ENCODE measurements at regions not wholly inside any gene's neighbourhood (a gene's known extent, or its start where the extent isn't known, plus 50 kb on each side); places are given as distances from the start of the nearest gene placed in this dataset.

DNA sequence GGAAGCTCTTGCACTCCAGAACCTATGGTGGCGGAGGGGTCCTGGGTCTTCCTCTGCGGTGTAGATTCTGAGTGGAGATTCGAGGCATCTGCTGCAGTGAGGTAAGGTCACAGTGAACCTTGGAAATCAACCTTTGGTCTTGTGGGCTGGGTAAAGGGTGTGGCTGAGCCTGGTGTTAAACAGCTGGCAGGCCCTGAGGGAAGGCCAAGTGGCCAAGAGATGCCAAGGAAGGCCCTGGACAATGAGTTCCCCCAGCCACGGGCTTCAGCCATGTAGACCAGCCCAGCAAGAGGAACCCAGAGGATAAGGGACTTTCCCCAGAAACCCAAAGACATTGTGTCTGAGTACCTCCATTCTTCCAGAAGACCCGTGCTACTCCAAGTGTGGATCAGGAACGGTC, 137.2 kb upstream of the ETS2 start:
- TF ChIP-seq MXI1 (conservative IDR thresholded peaks at IDR 0.05; ENCODE audit: poor library complexity, severe bottlenecking) (no peak), EZH2 (IDR thresholded peaks at IDR 0.05; ENCODE audit: borderline replicate concordance, insufficient read depth, low read length, poor library complexity, severe bottlenecking) (no peak), EP300 (conservative IDR thresholded peaks at IDR 0.05; ENCODE audit: poor library complexity, severe bottlenecking) (no peak), RAD21 (conservative IDR thresholded peaks at IDR 0.05) (no peak), TAF1 (IDR thresholded peaks at IDR 0.05; ENCODE audit: low read depth) (no peak)
- TF ChIP-seq, protein P1, sequence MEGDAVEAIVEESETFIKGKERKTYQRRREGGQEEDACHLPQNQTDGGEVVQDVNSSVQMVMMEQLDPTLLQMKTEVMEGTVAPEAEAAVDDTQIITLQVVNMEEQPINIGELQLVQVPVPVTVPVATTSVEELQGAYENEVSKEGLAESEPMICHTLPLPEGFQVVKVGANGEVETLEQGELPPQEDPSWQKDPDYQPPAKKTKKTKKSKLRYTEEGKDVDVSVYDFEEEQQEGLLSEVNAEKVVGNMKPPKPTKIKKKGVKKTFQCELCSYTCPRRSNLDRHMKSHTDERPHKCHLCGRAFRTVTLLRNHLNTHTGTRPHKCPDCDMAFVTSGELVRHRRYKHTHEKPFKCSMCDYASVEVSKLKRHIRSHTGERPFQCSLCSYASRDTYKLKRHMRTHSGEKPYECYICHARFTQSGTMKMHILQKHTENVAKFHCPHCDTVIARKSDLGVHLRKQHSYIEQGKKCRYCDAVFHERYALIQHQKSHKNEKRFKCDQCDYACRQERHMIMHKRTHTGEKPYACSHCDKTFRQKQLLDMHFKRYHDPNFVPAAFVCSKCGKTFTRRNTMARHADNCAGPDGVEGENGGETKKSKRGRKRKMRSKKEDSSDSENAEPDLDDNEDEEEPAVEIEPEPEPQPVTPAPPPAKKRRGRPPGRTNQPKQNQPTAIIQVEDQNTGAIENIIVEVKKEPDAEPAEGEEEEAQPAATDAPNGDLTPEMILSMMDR (IDR thresholded peaks at IDR 0.05; ENCODE audit: poor library complexity, severe bottlenecking), result no peak
- TF ChIP-seq, protein P2, sequence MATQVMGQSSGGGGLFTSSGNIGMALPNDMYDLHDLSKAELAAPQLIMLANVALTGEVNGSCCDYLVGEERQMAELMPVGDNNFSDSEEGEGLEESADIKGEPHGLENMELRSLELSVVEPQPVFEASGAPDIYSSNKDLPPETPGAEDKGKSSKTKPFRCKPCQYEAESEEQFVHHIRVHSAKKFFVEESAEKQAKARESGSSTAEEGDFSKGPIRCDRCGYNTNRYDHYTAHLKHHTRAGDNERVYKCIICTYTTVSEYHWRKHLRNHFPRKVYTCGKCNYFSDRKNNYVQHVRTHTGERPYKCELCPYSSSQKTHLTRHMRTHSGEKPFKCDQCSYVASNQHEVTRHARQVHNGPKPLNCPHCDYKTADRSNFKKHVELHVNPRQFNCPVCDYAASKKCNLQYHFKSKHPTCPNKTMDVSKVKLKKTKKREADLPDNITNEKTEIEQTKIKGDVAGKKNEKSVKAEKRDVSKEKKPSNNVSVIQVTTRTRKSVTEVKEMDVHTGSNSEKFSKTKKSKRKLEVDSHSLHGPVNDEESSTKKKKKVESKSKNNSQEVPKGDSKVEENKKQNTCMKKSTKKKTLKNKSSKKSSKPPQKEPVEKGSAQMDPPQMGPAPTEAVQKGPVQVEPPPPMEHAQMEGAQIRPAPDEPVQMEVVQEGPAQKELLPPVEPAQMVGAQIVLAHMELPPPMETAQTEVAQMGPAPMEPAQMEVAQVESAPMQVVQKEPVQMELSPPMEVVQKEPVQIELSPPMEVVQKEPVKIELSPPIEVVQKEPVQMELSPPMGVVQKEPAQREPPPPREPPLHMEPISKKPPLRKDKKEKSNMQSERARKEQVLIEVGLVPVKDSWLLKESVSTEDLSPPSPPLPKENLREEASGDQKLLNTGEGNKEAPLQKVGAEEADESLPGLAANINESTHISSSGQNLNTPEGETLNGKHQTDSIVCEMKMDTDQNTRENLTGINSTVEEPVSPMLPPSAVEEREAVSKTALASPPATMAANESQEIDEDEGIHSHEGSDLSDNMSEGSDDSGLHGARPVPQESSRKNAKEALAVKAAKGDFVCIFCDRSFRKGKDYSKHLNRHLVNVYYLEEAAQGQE (IDR thresholded peaks at IDR 0.05; ENCODE audit: borderline replicate concordance), result no peak

All from neural cell (in vitro differentiated cells).